Activated CD4-positive, alpha-beta T cell treated with anti-CD3 and anti-CD28 coated beads, Interleukin-2, amount 10 ng/mL, durations not matched to agents 24 days and 14 days (primary cell): ENCODE measurements at regions not wholly inside any gene's neighbourhood (a gene's known extent, or its start where the extent isn't known, plus 50 kb on each side); places are given as distances from the start of the nearest gene placed in this dataset.

ENCODE experiments used
- DNase-seq: peaks from one replicate; pipeline ENCODE4 v3.0.0; 2022
- H3K27ac Mint-ChIP-seq: one replicate; pipeline ENCODE4 v1.8.0; 2022; ENCODE audit warnings: mild to moderate bottlenecking, mixed read lengths
- H3K27me3 Mint-ChIP-seq: one replicate; pipeline ENCODE4 v1.8.0; 2022; ENCODE audit warnings: mixed read lengths
- H3K36me3 Mint-ChIP-seq: one replicate; pipeline ENCODE4 v1.8.0; 2022; ENCODE audit warnings: low read depth, mild to moderate bottlenecking, mixed read lengths
- H3K4me1 Mint-ChIP-seq: one replicate; pipeline ENCODE4 v1.8.0; 2021; ENCODE audit warnings: mixed read lengths
- H3K4me3 Mint-ChIP-seq: one replicate; pipeline ENCODE4 v1.8.0; 2022; ENCODE audit warnings: mild to moderate bottlenecking, moderate library complexity, mixed read lengths
- H3K9me3 Mint-ChIP-seq: one replicate; pipeline ENCODE4 v1.8.0; 2021; ENCODE audit warnings: mixed read lengths
- intact Hi-C: fragments of 100-400 bp; cut with micrococcal nuclease; formaldehyde crosslinking; loops from one replicate; pipeline ENCODE4 v1.15.1; 2023

GRCh38 chr7:45446195-45446944, 127.8 kb upstream of the ADCY1 start:
- DNase-seq, result no peak
- H3K36me3 Mint-ChIP-seq, result no peaks in the 10 kb centered on the region
- intact Hi-C loops, result no loop called here
- H3K9me3 Mint-ChIP-seq, result no peaks in the 10 kb centered on the region
- H3K4me3 Mint-ChIP-seq, result no peak overlapping the region
- H3K27ac Mint-ChIP-seq, result no peak overlapping the region
- H3K27me3 Mint-ChIP-seq, result peaks cover 7% of the 10 kb centered on the region
- no peaks in the 10 kb centered on the region for H3K4me1 Mint-ChIP-seq

DNA sequence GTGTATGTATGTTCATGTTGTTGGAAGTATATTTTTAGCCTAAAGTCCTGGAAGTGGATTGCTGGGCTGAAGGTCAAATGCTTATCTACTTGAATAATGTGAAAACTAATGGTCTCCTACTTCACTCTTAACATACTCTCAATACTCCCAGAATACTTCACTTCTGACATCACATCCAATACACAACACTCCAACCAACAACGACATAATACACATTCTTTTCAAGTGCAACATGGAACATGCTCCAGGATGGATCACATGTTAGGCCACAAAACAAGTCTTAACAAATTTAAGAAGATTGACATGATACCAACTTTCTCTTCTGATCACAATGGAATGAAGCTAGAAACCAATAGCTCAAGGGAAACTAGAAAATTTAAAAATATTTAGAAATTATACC, 126.9 kb upstream of the ADCY1 start:
- no peak overlapping the region for H3K4me3 Mint-ChIP-seq
- no peaks in the 10 kb centered on the region for H3K36me3 Mint-ChIP-seq
- no peaks in the 10 kb centered on the region for H3K4me1 Mint-ChIP-seq
- H3K9me3 Mint-ChIP-seq, result no peaks in the 10 kb centered on the region
- intact Hi-C loops, result no loop called here
- DNase-seq, result no peak
- H3K27ac Mint-ChIP-seq, result no peak overlapping the region
- H3K27me3 Mint-ChIP-seq, result peaks cover 10% of the 10 kb centered on the region

DNA sequence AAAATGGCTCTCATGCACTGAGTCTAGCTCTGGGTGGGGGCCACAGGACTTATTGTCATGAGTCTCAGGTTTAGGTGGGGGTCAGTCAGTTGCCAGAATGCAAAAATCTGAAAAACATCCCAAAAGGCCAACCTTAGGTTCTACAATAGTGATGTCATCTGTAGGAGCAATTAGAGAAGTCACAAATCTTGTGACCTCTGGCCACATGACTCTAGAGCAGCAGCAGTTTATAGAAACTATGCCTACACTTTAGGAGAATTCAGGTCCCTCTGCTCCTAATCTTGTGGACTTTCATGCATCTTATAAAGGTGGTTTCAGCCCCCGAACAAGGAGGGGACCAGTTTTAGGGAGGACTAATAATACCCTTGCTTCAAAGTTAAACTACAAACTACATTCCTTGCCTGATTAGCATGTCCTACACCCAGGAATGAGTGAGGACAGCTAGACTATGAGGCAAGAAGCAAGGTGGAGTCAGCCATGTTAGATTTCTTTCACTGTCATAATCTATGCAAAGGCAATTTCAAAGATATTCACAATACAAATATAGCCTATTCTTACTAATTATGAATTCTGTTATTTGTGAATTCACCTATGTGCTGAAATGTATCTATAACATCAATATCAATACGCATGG, 123.5 kb upstream of the ADCY1 start:
- no peaks in the 10 kb centered on the region for H3K9me3 Mint-ChIP-seq
- H3K27ac Mint-ChIP-seq, result no peak overlapping the region

GRCh38 chr7:45451342-45452035, 122.7 kb upstream of the ADCY1 start:
- no peaks in the 10 kb centered on the region for H3K36me3 Mint-ChIP-seq
- H3K4me1 Mint-ChIP-seq, result no peaks in the 10 kb centered on the region
- no peak for DNase-seq
- H3K27ac Mint-ChIP-seq, result no peak overlapping the region
- no peaks in the 10 kb centered on the region for H3K9me3 Mint-ChIP-seq
- no peak overlapping the region for H3K4me3 Mint-ChIP-seq
- intact Hi-C loops, result no loop called here
- H3K27me3 Mint-ChIP-seq, result peaks cover 6% of the 10 kb centered on the region

More for the DNA sequence above, 123.5 kb upstream of the ADCY1 start:
- no peak overlapping the region for H3K4me3 Mint-ChIP-seq
- intact Hi-C loops, result no loop called here
- no peaks in the 10 kb centered on the region for H3K36me3 Mint-ChIP-seq
- DNase-seq, result no peak
- peaks cover 6% of the 10 kb centered on the region for H3K27me3 Mint-ChIP-seq
- H3K4me1 Mint-ChIP-seq, result no peaks in the 10 kb centered on the region

DNA sequence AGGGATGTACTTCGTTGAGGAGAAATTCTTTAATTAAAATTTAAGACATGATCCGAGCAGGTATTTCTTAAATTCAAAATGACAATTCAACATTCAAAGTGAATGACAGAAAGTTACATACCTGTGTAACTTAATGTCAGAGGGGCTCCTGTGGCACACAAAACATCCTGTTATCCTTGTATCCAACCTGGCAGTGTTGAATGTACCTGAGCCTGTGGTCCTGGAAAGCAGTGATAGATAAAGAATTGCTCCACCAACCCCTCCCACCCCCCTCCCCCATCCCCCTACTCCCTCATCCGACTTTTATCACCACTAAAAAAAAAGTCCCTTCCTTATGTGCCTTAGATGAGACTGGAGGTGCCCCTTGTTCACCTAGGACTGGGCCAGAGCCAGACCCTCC, 119.4 kb upstream of the ADCY1 start:
- Mint-ChIP-seq H3K4me1 (no peaks in the 10 kb centered on the region), H3K27me3 (peaks cover 5% of the 10 kb centered on the region), H3K9me3 (no peaks in the 10 kb centered on the region), H3K36me3 (no peaks in the 10 kb centered on the region), H3K4me3 (no peak overlapping the region), H3K27ac (no peak overlapping the region)
- intact Hi-C loops, result no loop called here
- no peak for DNase-seq

GRCh38 chr7:45455662-45456061, 118.5 kb upstream of the ADCY1 start:
- Mint-ChIP-seq H3K36me3 (no peaks in the 10 kb centered on the region), H3K4me1 (no peaks in the 10 kb centered on the region), H3K27ac (no peak overlapping the region), H3K4me3 (no peak overlapping the region), H3K9me3 (no peaks in the 10 kb centered on the region), H3K27me3 (peaks cover 5% of the 10 kb centered on the region)
- DNase-seq, result no peak
- intact Hi-C loops, result no loop called here

- peaks cover 5% of the 10 kb centered on the region for H3K27me3 Mint-ChIP-seq
- DNase-seq, result no peak
- H3K9me3 Mint-ChIP-seq, result no peaks in the 10 kb centered on the region
- no peak overlapping the region for H3K4me3 Mint-ChIP-seq
- H3K27ac Mint-ChIP-seq, result no peak overlapping the region
- no peaks in the 10 kb centered on the region for H3K36me3 Mint-ChIP-seq
- no peaks in the 10 kb centered on the region for H3K4me1 Mint-ChIP-seq
- intact Hi-C loops, result no loop called here
These were observed 118.1 kb upstream of the ADCY1 start for GRCh38 chr7:45456105-45456504.

GRCh38 chr7:45456747-45457524, 117.2 kb upstream of the ADCY1 start:
- no peak overlapping the region for H3K4me3 Mint-ChIP-seq
- H3K27me3 Mint-ChIP-seq, result peaks cover 2% of the 10 kb centered on the region
- peaks cover 2% of the 10 kb centered on the region for H3K9me3 Mint-ChIP-seq
- DNase-seq, result no peak
- H3K36me3 Mint-ChIP-seq, result no peaks in the 10 kb centered on the region
- H3K27ac Mint-ChIP-seq, result no peak overlapping the region
- intact Hi-C loops, result no loop called here
- H3K4me1 Mint-ChIP-seq, result no peaks in the 10 kb centered on the region

DNA sequence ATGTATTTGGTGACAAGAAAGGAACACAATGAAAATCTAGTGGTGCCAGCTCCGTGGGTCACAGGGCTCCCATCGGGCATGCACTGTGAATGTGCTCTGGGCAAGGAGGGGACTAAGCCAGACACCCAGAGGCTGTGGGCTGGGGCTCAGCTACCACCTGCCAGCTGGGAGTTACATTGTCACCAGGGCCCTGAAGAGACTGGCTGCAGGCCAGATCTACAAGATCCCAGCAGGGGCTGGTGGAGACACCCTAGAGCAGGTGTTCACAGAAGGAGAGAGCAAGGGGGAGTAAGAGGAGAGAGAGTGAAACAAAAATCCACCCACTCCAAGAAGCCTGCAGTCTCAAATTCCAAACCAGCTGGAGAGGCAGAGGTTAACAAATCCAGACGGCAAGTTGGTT, 116.6 kb upstream of the ADCY1 start:
- Mint-ChIP-seq H3K4me1 (no peaks in the 10 kb centered on the region), H3K27ac (no peak overlapping the region)
- intact Hi-C loops, result no loop called here

GRCh38 chr7:45459476-45459875, 114.7 kb upstream of the ADCY1 start:
- intact Hi-C loops, result no loop called here
- no peak for DNase-seq
- Mint-ChIP-seq H3K9me3 (peaks cover 5% of the 10 kb centered on the region), H3K27ac (no peak overlapping the region), H3K4me1 (no peaks in the 10 kb centered on the region), H3K36me3 (no peaks in the 10 kb centered on the region), H3K4me3 (no peak overlapping the region), H3K27me3 (peaks cover 2% of the 10 kb centered on the region)

More for the DNA sequence above, 116.6 kb upstream of the ADCY1 start:
- peaks cover 5% of the 10 kb centered on the region for H3K9me3 Mint-ChIP-seq
- no peaks in the 10 kb centered on the region for H3K36me3 Mint-ChIP-seq
- no peak overlapping the region for H3K4me3 Mint-ChIP-seq
- DNase-seq, result no peak
- peaks cover 2% of the 10 kb centered on the region for H3K27me3 Mint-ChIP-seq

- no peak for DNase-seq
- Mint-ChIP-seq H3K27me3 (no peaks in the 10 kb centered on the region), H3K4me3 (no peak overlapping the region), H3K4me1 (no peaks in the 10 kb centered on the region), H3K9me3 (peaks cover 5% of the 10 kb centered on the region), H3K27ac (no peak overlapping the region), H3K36me3 (no peaks in the 10 kb centered on the region)
- intact Hi-C loops, result no loop called here
These were observed 113.8 kb upstream of the ADCY1 start for GRCh38 chr7:45460379-45460778.

DNA sequence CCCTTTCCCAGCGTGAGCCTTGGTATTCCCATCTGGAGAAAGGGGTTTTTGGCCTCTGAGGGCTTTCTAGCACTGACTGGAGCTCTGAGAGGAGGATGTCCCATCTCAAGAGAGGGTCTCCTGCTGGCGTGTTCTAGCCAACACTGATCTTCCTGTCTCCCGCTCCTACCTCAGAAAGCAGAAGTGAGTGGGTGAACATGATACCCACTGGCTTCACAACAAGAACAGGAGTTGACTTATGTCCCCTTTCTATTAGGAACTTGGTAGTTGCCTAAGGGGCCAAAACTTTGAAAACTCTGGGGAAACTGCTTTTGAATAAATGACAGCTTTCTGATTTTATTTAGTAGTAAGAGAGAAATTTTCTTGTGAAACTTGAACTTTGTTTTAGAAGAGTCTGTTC, 113.1 kb upstream of the ADCY1 start:
- H3K27ac Mint-ChIP-seq, result no peak overlapping the region
- intact Hi-C loops, result no loop called here

DNA sequence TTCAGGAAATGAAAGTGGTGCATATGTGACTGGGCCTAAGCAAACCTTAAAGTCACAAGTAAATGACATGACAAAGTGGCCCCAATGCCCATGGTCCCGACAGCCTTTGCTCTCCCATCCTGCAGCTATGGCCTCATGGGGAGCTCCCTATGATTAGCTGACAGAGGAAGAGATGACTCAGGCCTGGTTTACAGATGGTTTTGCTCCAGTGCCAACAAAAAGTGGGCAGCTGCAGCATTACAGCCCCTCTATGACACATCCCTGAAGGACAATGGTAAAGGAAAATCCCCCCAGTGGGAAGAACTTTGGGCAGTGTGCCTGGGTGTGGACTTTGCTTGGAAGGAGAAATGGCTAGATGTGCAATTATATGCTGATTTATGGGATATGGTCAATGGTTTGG, 105.1 kb upstream of the ADCY1 start:
- DNase-seq, result no peak
- H3K27me3 Mint-ChIP-seq, result peaks cover 11% of the 10 kb centered on the region
- intact Hi-C loops, result no loop called here
- H3K4me3 Mint-ChIP-seq, result no peak overlapping the region
- H3K4me1 Mint-ChIP-seq, result no peaks in the 10 kb centered on the region
- no peak overlapping the region for H3K27ac Mint-ChIP-seq
- H3K9me3 Mint-ChIP-seq, result no peaks in the 10 kb centered on the region
- no peaks in the 10 kb centered on the region for H3K36me3 Mint-ChIP-seq

More for the DNA sequence above, 113.1 kb upstream of the ADCY1 start:
- no peak overlapping the region for H3K4me3 Mint-ChIP-seq
- DNase-seq, result no peak
- H3K9me3 Mint-ChIP-seq, result peaks cover 5% of the 10 kb centered on the region
- H3K36me3 Mint-ChIP-seq, result no peaks in the 10 kb centered on the region
- peaks cover 3% of the 10 kb centered on the region for H3K27me3 Mint-ChIP-seq
- H3K4me1 Mint-ChIP-seq, result no peaks in the 10 kb centered on the region

DNA sequence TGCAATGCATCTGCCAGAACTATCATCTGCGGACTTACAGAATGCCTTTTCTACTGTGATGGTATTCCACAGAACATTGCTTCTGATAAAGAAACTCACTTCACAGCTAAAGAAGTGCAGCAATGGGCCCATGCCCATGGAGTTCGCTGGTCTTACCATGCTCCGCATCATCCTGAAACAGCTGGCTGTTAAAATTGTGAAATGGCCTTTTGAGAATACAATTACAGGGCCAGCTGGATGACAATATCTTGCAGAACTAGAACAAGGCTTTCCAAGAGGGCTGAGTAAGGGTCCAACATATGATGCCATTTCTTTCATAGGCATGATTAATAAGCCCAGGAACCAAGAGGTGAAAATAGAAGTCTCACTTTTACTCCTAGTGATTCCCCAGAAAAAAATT, 104.1 kb upstream of the ADCY1 start:
- no peak overlapping the region for H3K4me3 Mint-ChIP-seq
- no peak overlapping the region for H3K27ac Mint-ChIP-seq
- no peaks in the 10 kb centered on the region for H3K4me1 Mint-ChIP-seq
- intact Hi-C loops, result no loop called here
- DNase-seq, result no peak
- peaks cover 13% of the 10 kb centered on the region for H3K27me3 Mint-ChIP-seq
- no peaks in the 10 kb centered on the region for H3K36me3 Mint-ChIP-seq
- H3K9me3 Mint-ChIP-seq, result no peaks in the 10 kb centered on the region
